ENCODE measurements at regions not wholly inside any gene's neighbourhood (a gene's known extent, or its start where the extent isn't known, plus 50 kb on each side); places are given as distances from the start of the nearest gene placed in this dataset.

GRCh38 chr20:53826597-53827291 is 233.1 kb upstream of the ZNF217 start:
- no peak overlapping the region for H3K4me3 ChIP-seq
- no peak for DNase-seq (ENCODE audit: low spot score)
- peak overlapping the region in 1 of 2 donors; percentile 46 for H3K27ac ChIP-seq
- TF ChIP-seq CTCF (IDR thresholded peaks at IDR 0.05), result no peak

GRCh38 chr20:53826090-53826489 is 232.5 kb upstream of the ZNF217 start:
- Histone ChIP-seq H3K4me3 (no peak overlapping the region), H3K27ac (no peak overlapping the region)
- no peak for DNase-seq (ENCODE audit: low spot score)
- no peak for TF ChIP-seq CTCF (IDR thresholded peaks at IDR 0.05)

GRCh38 chr20:53825282-53825681 is 231.6 kb upstream of the ZNF217 start:
- no peak overlapping the region for H3K27ac ChIP-seq
- DNase-seq (ENCODE audit: low spot score), result no peak
- no peak overlapping the region for H3K4me3 ChIP-seq
- TF ChIP-seq CTCF (IDR thresholded peaks at IDR 0.05), result no peak

GRCh38 chr20:53824779-53825178 is 231.1 kb upstream of the ZNF217 start:
- no peak for TF ChIP-seq CTCF (IDR thresholded peaks at IDR 0.05)
- no peak overlapping the region for H3K4me3 ChIP-seq
- DNase-seq (ENCODE audit: low spot score), result no peak
- H3K27ac ChIP-seq, result no peak overlapping the region

GRCh38 chr20:53823121-53823764 is 229.6 kb upstream of the ZNF217 start:
- no peak for TF ChIP-seq CTCF (IDR thresholded peaks at IDR 0.05)
- no peak overlapping the region for H3K27ac ChIP-seq
- no peak for DNase-seq (ENCODE audit: low spot score)

GRCh38 chr20:53822534-53822933 is 228.9 kb upstream of the ZNF217 start:
- no peak overlapping the region for H3K27ac ChIP-seq
- no peak for TF ChIP-seq CTCF (IDR thresholded peaks at IDR 0.05)
- DNase-seq (ENCODE audit: low spot score), result no peak

More at GRCh38 chr20:53823121-53823764, 229.6 kb upstream of the ZNF217 start:
- H3K4me3 ChIP-seq, result no peak overlapping the region

GRCh38 chr20:53819973-53820451 is 226.4 kb upstream of the ZNF217 start:
- Histone ChIP-seq H3K4me3 (no peak overlapping the region), H3K27ac (no peak overlapping the region)
- DNase-seq (ENCODE audit: low spot score), result no peak
- no peak for TF ChIP-seq CTCF (IDR thresholded peaks at IDR 0.05)

More at GRCh38 chr20:53822534-53822933, 228.9 kb upstream of the ZNF217 start:
- H3K4me3 ChIP-seq, result no peak overlapping the region

Data from coronary artery (tissue), 2 donors.